K562 (cell line): ENCODE measurements at regions not wholly inside any gene's neighbourhood (a gene's known extent, or its start where the extent isn't known, plus 50 kb on each side); places are given as distances from the start of the nearest gene placed in this dataset.

Experiments
- ATAC-seq: fragments of 200-7000 bp; cut with Tn5 transposase; 3 replicates; pipeline ENCODE4 v1.9.1; 2020; ENCODE audit warnings: moderate library complexity
- BruUV-seq: library from RNA; stranded (reverse); fragments of 400-500 nt; replicated peaks from 2 replicates; lab custom pipeline; 2021; lab: Mats Ljungman, UMichigan
- CTCF ChIA-PET: fragments of 300-600 bp; formaldehyde crosslinking; extraction: SDS; loops from one replicate; lab custom pipeline; 2021; ENCODE audit warnings: low intra/inter-chr PET ratio; lab: Yijun Ruan, JAX
- POLR2A ChIA-PET: fragments of 300-600, 350-650 bp; sonication (Branson Sonifier 250); formaldehyde crosslinking; extraction: SDS; loops from one replicate; lab custom pipeline; 2021; ENCODE audit warnings: antibody characterized with exemption, inconsistent platforms; lab: Yijun Ruan, JAX
- DNase-seq, 4 experiments: peaks; one replicate each; pipeline versions ENCODE4 v3.0.0 to v3.0.0-alpha.2; 2011 to 2018; ENCODE audit warnings: low spot score in 3 of 4, mixed read lengths in 3 of 4; ENCODE audit errors: extremely low read depth in 1 of 4
- FAIRE-seq: peaks from 2 replicates; lab custom pipeline; 2011; peaks lifted over from hg19 to GRCh38; lab: Jason Lieb, UNC
- H2AFZ ChIP-seq: 2 replicates; pipeline ENCODE4 v1.6.0; 2011; ENCODE audit warnings: low read depth, low read length, control low read depth, inconsistent platforms
- H3K27ac ChIP-seq: fragments of 200-600 bp; 3 replicates; pipeline ENCODE4 v1.8.0; 2011; ENCODE audit warnings: low read depth, mild to moderate bottlenecking, control low read depth, inconsistent platforms, low read length, moderate library complexity, mixed read lengths; ENCODE audit errors: extremely low read depth
- H3K27me3 ChIP-seq, 2 experiments: fragments of 300-600 bp in 1 of 2; 2 replicates in 1 of 2; 3 replicates in 1 of 2; pipeline versions ENCODE4 v1.6.0 to v1.8.0; 2011; ENCODE audit warnings: inconsistent platforms in 2 of 2, low read length in 2 of 2, mild to moderate bottlenecking in 1 of 2, mixed read lengths in 1 of 2, moderate library complexity in 1 of 2; ENCODE audit not compliant: control insufficient read depth in 2 of 2, insufficient read depth in 2 of 2
- H3K36me3 ChIP-seq: fragments of 300-600 bp; 3 replicates; pipeline ENCODE4 v1.8.0; 2011; ENCODE audit warnings: mild to moderate bottlenecking, low read length, inconsistent platforms; ENCODE audit not compliant: control insufficient read depth, insufficient read depth
- H3K4me1 ChIP-seq, 2 experiments: fragments of 200-600 bp in 1 of 2; replicated peaks in 1 of 2; 2 replicates in 1 of 2; 3 replicates in 1 of 2; pipeline versions ENCODE4 v1.5.1 to v1.8.0; 2011; ENCODE audit warnings: inconsistent platforms in 2 of 2, low read length in 2 of 2, mild to moderate bottlenecking in 1 of 2, mixed read lengths in 1 of 2, moderate library complexity in 1 of 2; ENCODE audit not compliant: control insufficient read depth in 2 of 2, insufficient read depth in 2 of 2
- H3K4me2 ChIP-seq: 2 replicates; pipeline ENCODE4 v1.6.1; 2011; ENCODE audit warnings: low read length, control low read depth, inconsistent platforms, mixed read lengths; ENCODE audit not compliant: insufficient read depth
- H3K4me3 ChIP-seq: fragments of 200-600 bp; sonication (generic), shearing (Covaris generic); 2 replicates; pipeline ENCODE4 v1.5.1; 2016; ENCODE audit warnings: control low read depth, inconsistent platforms
- H3K79me2 ChIP-seq: fragments of 200-600 bp; 3 replicates; pipeline ENCODE4 v1.8.0; 2011; ENCODE audit warnings: low read length, inconsistent platforms; ENCODE audit not compliant: control insufficient read depth, insufficient read depth
- H3K9ac ChIP-seq, 2 experiments: 2 replicates each; pipeline versions ENCODE4 v1.6.0 to v1.6.1; 2011; ENCODE audit warnings: low read depth in 2 of 2, low read length in 2 of 2, control low read depth in 1 of 2, inconsistent platforms in 1 of 2, mild to moderate bottlenecking in 1 of 2, mixed read lengths in 1 of 2; ENCODE audit not compliant: insufficient read depth in 1 of 2
- H3K9me1 ChIP-seq: one replicate; pipeline ENCODE4 v1.6.0; 2011; ENCODE audit warnings: inconsistent platforms, mild to moderate bottlenecking, low read length, moderate library complexity; ENCODE audit not compliant: control insufficient read depth, insufficient read depth
- H3K9me3 ChIP-seq: replicated peaks from 2 replicates; pipeline ENCODE4 v1.5.1; 2011; ENCODE audit warnings: low read depth, low read length, inconsistent platforms; ENCODE audit not compliant: control insufficient read depth, insufficient read depth
- H4K20me1 ChIP-seq: replicated peaks from 2 replicates; pipeline ENCODE4 v1.6.1; 2011; ENCODE audit warnings: low read length, inconsistent platforms, mixed read lengths; ENCODE audit not compliant: control insufficient read depth, insufficient read depth
- BACH1 ChIP-seq: fragments of 200-800 bp; sonication (Bioruptor generic); IDR thresholded peaks from 2 replicates; pipeline ENCODE4 v1.6.1; 2016; ENCODE audit warnings: missing genetic modification characterization, missing compliant biosample characterization
- CHAMP1 ChIP-seq: fragments of 450-650 bp; IDR thresholded peaks from 2 replicates; pipeline ENCODE4 v1.6.1; 2016; ENCODE audit warnings: mild to moderate bottlenecking
- COPS2 ChIP-seq: fragments of 450-650 bp; conservative IDR thresholded peaks from 2 replicates; pipeline ENCODE4 v1.6.1; 2016; ENCODE audit warnings: mild to moderate bottlenecking, moderate library complexity
- CREB3L1 ChIP-seq: fragments of 450-650 bp; IDR thresholded peaks from 2 replicates; pipeline ENCODE4 v1.6.1; 2014; ENCODE audit warnings: low read depth, mild to moderate bottlenecking, moderate library complexity, borderline replicate concordance
- ETS1 ChIP-seq: conservative IDR thresholded peaks from 2 replicates; pipeline ENCODE4 v1.6.1; 2011; ENCODE audit warnings: low read depth, mild to moderate bottlenecking, low read length; ENCODE audit not compliant: control insufficient read depth
- HOXB6 ChIP-seq: fragments of 250-450 bp; sonication (Bioruptor Pico); IDR thresholded peaks from 2 replicates; pipeline ENCODE4 v1.5.1; 2022; ENCODE audit warnings: mild to moderate bottlenecking, borderline replicate concordance
- KAT7 ChIP-seq: sonication (generic); formaldehyde crosslinking; IDR thresholded peaks from 2 replicates; pipeline ENCODE4 v1.8.0; 2022; ENCODE audit warnings: missing genetic modification reagents, mild to moderate bottlenecking, borderline replicate concordance
- KDM1A ChIP-seq, 2 experiments: fragments of 450-650 bp; IDR thresholded peaks; 2 replicates each; pipeline ENCODE4 v1.6.1; 2016; ENCODE audit warnings: mild to moderate bottlenecking in 2 of 2
- MED1 ChIP-seq: sonication (generic); formaldehyde crosslinking; IDR thresholded peaks from 2 replicates; pipeline ENCODE4 v1.8.1; 2023; ENCODE audit warnings: missing genetic modification reagents, borderline replicate concordance
- NFE2L1 ChIP-seq: fragments of 450-650 bp; IDR thresholded peaks from 2 replicates; pipeline ENCODE4 v1.6.1; 2016; ENCODE audit warnings: missing genetic modification characterization, low read depth, mild to moderate bottlenecking, missing compliant biosample characterization, moderate library complexity, borderline replicate concordance
- PPARD ChIP-seq: fragments of 250-450 bp; sonication (Bioruptor Pico); IDR thresholded peaks from 2 replicates; pipeline ENCODE4 v1.8.0; 2022; ENCODE audit warnings: inconsistent platforms, mild to moderate bottlenecking, moderate library complexity
- RAD51 ChIP-seq: fragments of 450-650 bp; IDR thresholded peaks from 2 replicates; pipeline ENCODE4 v1.7.1; 2016; ENCODE audit warnings: low read depth, mild to moderate bottlenecking, borderline replicate concordance
- SIX5 ChIP-seq, 2 experiments: IDR thresholded peaks; 2 replicates each; pipeline ENCODE4 v1.6.1; 2011; ENCODE audit warnings: low read length in 2 of 2, borderline replicate concordance in 1 of 2, low read depth in 1 of 2, mild to moderate bottlenecking in 1 of 2, moderate library complexity in 1 of 2; ENCODE audit not compliant: insufficient read depth in 1 of 2
- TAL1 ChIP-seq: fragments of 450-650 bp; IDR thresholded peaks from 2 replicates; pipeline ENCODE4 v1.6.1; 2016; ENCODE audit warnings: mild to moderate bottlenecking
- XRCC4 ChIP-seq: IDR thresholded peaks from one replicate; pipeline ENCODE4 v1.6.1; 2011; ENCODE audit not compliant: insufficient read depth, insufficient read length; ENCODE audit errors: extremely low read depth
- ZNF239 ChIP-seq: fragments of 250-450 bp; sonication (Bioruptor Pico); IDR thresholded peaks from 2 replicates; pipeline ENCODE4 v1.4.0; 2020; ENCODE audit warnings: mild to moderate bottlenecking
- ZNF277 ChIP-seq: fragments of 250-450 bp; sonication (Bioruptor Pico); IDR thresholded peaks from 2 replicates; pipeline ENCODE4 v1.8.0; 2022; ENCODE audit warnings: inconsistent platforms, mild to moderate bottlenecking, moderate library complexity, borderline replicate concordance
- ZNF444 ChIP-seq: fragments of 250-450 bp; sonication (Bioruptor Pico); IDR thresholded peaks from 2 replicates; pipeline ENCODE4 v1.4.0; 2020; ENCODE audit warnings: mild to moderate bottlenecking, moderate library complexity
- WGBS: fragments of 100-300 bp; shearing (Covaris generic); methylation state at CpG from one replicate; pipeline ENCODE4 v1.1.6; 2016; ENCODE audit warnings: low coverage, mixed read lengths; ENCODE audit not compliant: insufficient coverage; ENCODE audit errors: missing lambda C conversion rate; 5-methylcytosine and 5-hydroxymethylcytosine counted together
- in situ Hi-C: fragments of 300-500 bp; cut with MboI; formaldehyde crosslinking; loops from 4 replicates; pipeline ENCODE4 v1.15.0; 2018; ENCODE audit warnings: inconsistent platforms, mixed read lengths
- intact Hi-C: fragments of 100-400 bp; cut with micrococcal nuclease; formaldehyde crosslinking; loops from 2 replicates; pipeline ENCODE4 v1.14.2; 2022

GRCh38 chr10:10967029-10967428 is 50.6 kb upstream of the CELF2 start:
- Histone ChIP-seq H2AFZ (no peak overlapping the region), H4K20me1 (no peaks in the 10 kb centered on the region), H3K4me1 (no peaks in the 10 kb centered on the region), H3K27ac (no peak overlapping the region), H3K9me3 (no peaks in the 10 kb centered on the region), H3K9ac (no peak overlapping the region), H3K27me3 (no peaks in the 10 kb centered on the region; a peak in 1 of 5 replicates), H3K79me2 (no peaks in the 10 kb centered on the region), H3K4me2 (no peak overlapping the region), H3K36me3 (no peaks in the 10 kb centered on the region), H3K4me3 (no peak overlapping the region), H3K9me1 (no peaks in the 10 kb centered on the region)
- CTCF ChIA-PET: no interaction called here
- ATAC-seq (no peak), DNase-seq (no peak), FAIRE-seq (no peak)
- BruUV-seq: no TSS peak
- POLR2A ChIA-PET: no interaction called here
- in situ Hi-C loops (no loop called here), intact Hi-C loops (loop anchor here (10.0 kb wide), 1 partner anchor 308 kb away; no protein-coding TSS in a partner anchor)
- 1% methylated on average over 10 of the region's 10 CpGs for WGBS
- no peak for TF ChIP-seq MED1
- TF ChIP-seq SIX5 (IDR thresholded peaks at IDR 0.05; ENCODE audit: borderline replicate concordance in 1 of 2, insufficient read depth in 1 of 2, low read depth in 1 of 2, low read length in 2 of 2): no peak
- no peak for TF ChIP-seq COPS2
- no peak for TF ChIP-seq RAD51
- no peak for TF ChIP-seq HOXB6 (CRISPR knock-in tag)
- TF ChIP-seq KAT7 (CRISPR knock-in tag): no peak
- no peak for TF ChIP-seq CHAMP1
- no peak for TF ChIP-seq NFE2L1
- TF ChIP-seq TAL1: no peak
- TF ChIP-seq BACH1 (tag): no peak
- TF ChIP-seq ETS1: no peak
- no peak for TF ChIP-seq CREB3L1
- TF ChIP-seq ZNF444 (CRISPR knock-in tag): no peak
- TF ChIP-seq XRCC4: no peak
- no peak for TF ChIP-seq KDM1A (IDR thresholded peaks at IDR 0.05)
- TF ChIP-seq ZNF239 (CRISPR knock-in tag): no peak
- no peak for TF ChIP-seq PPARD (CRISPR knock-in tag)
- no peak for TF ChIP-seq ZNF277 (CRISPR knock-in tag)
